ENCODE measurements at regions not wholly inside any gene's neighbourhood (a gene's known extent, or its start where the extent isn't known, plus 50 kb on each side); places are given as distances from the start of the nearest gene placed in this dataset.

GRCh38 chr5:176739461-176740051, 70.8 kb upstream of the UNC5A start:
- no peaks in the 10 kb centered on the region for H3K9me2 ChIP-seq (ENCODE audit: insufficient read depth, low read length)
- H3K36me3 ChIP-seq (ENCODE audit: insufficient read depth, low read length): no peaks in the 10 kb centered on the region
- H2AFZ ChIP-seq (ENCODE audit: low read depth, low read length): no peak overlapping the region
- H4K20me1 ChIP-seq (ENCODE audit: insufficient read depth): no peaks in the 10 kb centered on the region
- TF ChIP-seq POLR2AphosphoS5 (IDR thresholded peaks at IDR 0.05) (no peak), EP300 (conservative IDR thresholded peaks at IDR 0.05; ENCODE audit: poor library complexity, severe bottlenecking) (peak; percentile 27)
- H3K4me2 ChIP-seq (ENCODE audit: low read length): no peak overlapping the region
- H3K9me3 ChIP-seq (ENCODE audit: low read length): no peaks in the 10 kb centered on the region
- H3K9ac ChIP-seq (ENCODE audit: low read length): no peak overlapping the region
- peak overlapping the region; percentile 55 for H3K27ac ChIP-seq (ENCODE audit: low read length)
- no peaks in the 10 kb centered on the region for H3K27me3 ChIP-seq (ENCODE audit: insufficient read depth, low read depth, low read length)
- H3K79me2 ChIP-seq (replicated peaks; ENCODE audit: insufficient read depth, low read length): no peaks in the 10 kb centered on the region
- H3F3A ChIP-seq (ENCODE audit: insufficient read depth, low read length, poor library complexity, severe bottlenecking): peaks cover 5% of the 10 kb centered on the region
- H3K4me3 ChIP-seq (ENCODE audit: low read length): no peak overlapping the region

- no peak overlapping the region for H2AFZ ChIP-seq (ENCODE audit: low read depth, low read length)
- peak overlapping the region; percentile 55 for H3K27ac ChIP-seq (ENCODE audit: low read length)
- H3K36me3 ChIP-seq (ENCODE audit: insufficient read depth, low read length): no peaks in the 10 kb centered on the region
- no peaks in the 10 kb centered on the region for H3K9me2 ChIP-seq (ENCODE audit: insufficient read depth, low read length)
- H3K79me2 ChIP-seq (replicated peaks; ENCODE audit: insufficient read depth, low read length): no peaks in the 10 kb centered on the region
- TF ChIP-seq TAF1 (IDR thresholded peaks at IDR 0.05; ENCODE audit: low read depth) (no peak), EZH2 (IDR thresholded peaks at IDR 0.05; ENCODE audit: borderline replicate concordance, insufficient read depth, low read length, poor library complexity, severe bottlenecking) (no peak), EP300 (conservative IDR thresholded peaks at IDR 0.05; ENCODE audit: poor library complexity, severe bottlenecking) (no peak), POLR2AphosphoS5 (IDR thresholded peaks at IDR 0.05) (no peak), MXI1 (conservative IDR thresholded peaks at IDR 0.05; ENCODE audit: poor library complexity, severe bottlenecking) (no peak), RAD21 (conservative IDR thresholded peaks at IDR 0.05) (no peak), CTCF (IDR thresholded peaks at IDR 0.05; ENCODE audit: poor library complexity, severe bottlenecking) (no peak), SMC3 (conservative IDR thresholded peaks at IDR 0.05; ENCODE audit: poor library complexity) (no peak), REST (IDR thresholded peaks at IDR 0.05; ENCODE audit: borderline replicate concordance) (no peak)
- H4K20me1 ChIP-seq (ENCODE audit: insufficient read depth): no peaks in the 10 kb centered on the region
- H3K27me3 ChIP-seq (ENCODE audit: insufficient read depth, low read depth, low read length): no peaks in the 10 kb centered on the region
- no peak overlapping the region for H3K4me2 ChIP-seq (ENCODE audit: low read length)
- H3F3A ChIP-seq (ENCODE audit: insufficient read depth, low read length, poor library complexity, severe bottlenecking): peaks cover 5% of the 10 kb centered on the region
- no peak overlapping the region for H3K4me3 ChIP-seq (ENCODE audit: low read length)
- no peak overlapping the region for H3K9ac ChIP-seq (ENCODE audit: low read length)
- no peaks in the 10 kb centered on the region for H3K9me3 ChIP-seq (ENCODE audit: low read length)
These were observed 70.1 kb upstream of the UNC5A start for GRCh38 chr5:176740131-176740701.

Data from neural cell (in vitro differentiated cells).